Stimulated activated effector memory CD8-positive, alpha-beta T cell treated with anti-CD3 and anti-CD28 coated beads, Interleukin-12 subunit alpha, Interleukin-12 subunit beta, amount 100 ng/mL, for 72 hours (primary cell): ENCODE measurements at regions not wholly inside any gene's neighbourhood (a gene's known extent, or its start where the extent isn't known, plus 50 kb on each side); places are given as distances from the start of the nearest gene placed in this dataset.
"Not testable (repeated sequence)": the region's sequence is repeated elsewhere in the genome, so short reads cannot be mapped to it uniquely, and the experiment has no call there.

Source experiments
- ATAC-seq: fragments of 150-1000 bp; cut with Tn5 transposase; 2 replicates; pipeline ENCODE4 v1.10.0; 2021
- DNase-seq, 2 donors: peaks; one replicate each; pipeline ENCODE4 v3.0.0; 2021 to 2022; ENCODE audit warnings: low spot score in 2 of 2
- H3K27ac Mint-ChIP-seq: one replicate; pipeline ENCODE4 v1.8.0; 2022; ENCODE audit warnings: mild to moderate bottlenecking, mixed read lengths
- H3K36me3 Mint-ChIP-seq: one replicate; pipeline ENCODE4 v1.8.0; 2022; ENCODE audit warnings: mild to moderate bottlenecking, mixed read lengths
- H3K4me1 Mint-ChIP-seq: one replicate; pipeline ENCODE4 v1.8.0; 2022; ENCODE audit warnings: mixed read lengths
- H3K4me3 Mint-ChIP-seq: one replicate; pipeline ENCODE4 v1.8.0; 2022; ENCODE audit warnings: mild to moderate bottlenecking, mixed read lengths
- H3K9me3 Mint-ChIP-seq: one replicate; pipeline ENCODE4 v1.8.0; 2022; ENCODE audit warnings: mixed read lengths

- Mint-ChIP-seq H3K36me3 (no peaks in the 10 kb centered on the region), H3K4me1 (peaks cover 5% of the 10 kb centered on the region), H3K27ac (no peak overlapping the region), H3K4me3 (no peak overlapping the region), H3K9me3 (no peaks in the 10 kb centered on the region)
- no peak for DNase-seq
- no peak for ATAC-seq
These were observed 86.7 kb upstream of the ATP8B1 start for GRCh38 chr18:57889841-57890240.

- Mint-ChIP-seq H3K4me1 (peaks cover 5% of the 10 kb centered on the region), H3K9me3 (no peaks in the 10 kb centered on the region)
These were observed 84.6 kb upstream of the ATP8B1 start for GRCh38 chr18:57887543-57888383.

GRCh38 chr18:57885931-57886330 is 82.8 kb upstream of the ATP8B1 start:
- Mint-ChIP-seq H3K36me3 (no peaks in the 10 kb centered on the region), H3K4me1 (peaks cover 4% of the 10 kb centered on the region), H3K27ac (no peak overlapping the region), H3K4me3 (no peak overlapping the region), H3K9me3 (no peaks in the 10 kb centered on the region)
- ATAC-seq (no peak), DNase-seq (no peak)

More at GRCh38 chr18:57887543-57888383, 84.6 kb upstream of the ATP8B1 start:
- DNase-seq (no peak), ATAC-seq (no peak)
- Mint-ChIP-seq H3K27ac (no peak overlapping the region), H3K36me3 (no peaks in the 10 kb centered on the region), H3K4me3 (no peak overlapping the region)

- ATAC-seq (no peak), DNase-seq (no peak)
- Mint-ChIP-seq H3K27ac (no peak overlapping the region), H3K9me3 (no peaks in the 10 kb centered on the region), H3K4me1 (peaks cover 4% of the 10 kb centered on the region), H3K4me3 (no peak overlapping the region), H3K36me3 (no peaks in the 10 kb centered on the region)
These were observed 79.3 kb upstream of the ATP8B1 start for GRCh38 chr18:57882465-57882864.

- ATAC-seq = peak; percentile 80
- DNase-seq = peak; percentile 43 to 55
- H3K27ac Mint-ChIP-seq = no peak overlapping the region
- no peaks in the 10 kb centered on the region for H3K9me3 Mint-ChIP-seq
- no peak overlapping the region for H3K4me3 Mint-ChIP-seq
- peaks cover 4% of the 10 kb centered on the region for H3K4me1 Mint-ChIP-seq
- no peaks in the 10 kb centered on the region for H3K36me3 Mint-ChIP-seq
These were observed 78.8 kb upstream of the ATP8B1 start for GRCh38 chr18:57881818-57882413.

GRCh38 chr18:57879924-57880323 is 76.8 kb upstream of the ATP8B1 start:
- not testable (repeated sequence) for H3K4me1 Mint-ChIP-seq, H3K27ac Mint-ChIP-seq, ATAC-seq, H3K36me3 Mint-ChIP-seq, DNase-seq, H3K4me3 Mint-ChIP-seq, H3K9me3 Mint-ChIP-seq

- Mint-ChIP-seq H3K36me3 (no peaks in the 10 kb centered on the region), H3K9me3 (peaks cover 10% of the 10 kb centered on the region), H3K4me3 (no peak overlapping the region), H3K27ac (no peak overlapping the region), H3K4me1 (no peaks in the 10 kb centered on the region)
- DNase-seq (no peak), ATAC-seq (no peak)
These were observed 66.1 kb upstream of the ATP8B1 start for GRCh38 chr18:57869221-57869620.

GRCh38 chr18:57866355-57866754 is 63.2 kb upstream of the ATP8B1 start:
- DNase-seq = no peak
- H3K27ac Mint-ChIP-seq = no peak overlapping the region
- H3K4me3 Mint-ChIP-seq = no peak overlapping the region
- no peaks in the 10 kb centered on the region for H3K4me1 Mint-ChIP-seq
- no peaks in the 10 kb centered on the region for H3K9me3 Mint-ChIP-seq
- no peaks in the 10 kb centered on the region for H3K36me3 Mint-ChIP-seq
- no peak for ATAC-seq

- no peak for ATAC-seq
- DNase-seq = no peak
- no peak overlapping the region for H3K4me3 Mint-ChIP-seq
- H3K4me1 Mint-ChIP-seq = no peaks in the 10 kb centered on the region
- H3K27ac Mint-ChIP-seq = no peak overlapping the region
- H3K36me3 Mint-ChIP-seq = no peaks in the 10 kb centered on the region
- H3K9me3 Mint-ChIP-seq = no peaks in the 10 kb centered on the region
These were observed 61.6 kb upstream of the ATP8B1 start for GRCh38 chr18:57864615-57865121.

GRCh38 chr18:57863706-57864105 is 60.6 kb upstream of the ATP8B1 start:
- H3K9me3 Mint-ChIP-seq = no peaks in the 10 kb centered on the region
- no peaks in the 10 kb centered on the region for H3K36me3 Mint-ChIP-seq
- H3K27ac Mint-ChIP-seq = no peak overlapping the region
- H3K4me3 Mint-ChIP-seq = no peak overlapping the region
- no peak for DNase-seq
- H3K4me1 Mint-ChIP-seq = no peaks in the 10 kb centered on the region
- ATAC-seq = peak; percentile 74

- DNase-seq = no peak
- peak; percentile 69 for ATAC-seq
- Mint-ChIP-seq H3K4me3 (no peak overlapping the region), H3K9me3 (no peaks in the 10 kb centered on the region), H3K36me3 (no peaks in the 10 kb centered on the region), H3K4me1 (no peaks in the 10 kb centered on the region), H3K27ac (no peak overlapping the region)
These were observed 56.2 kb upstream of the ATP8B1 start for GRCh38 chr18:57859314-57859713.

GRCh38 chr18:57856557-57857280 is 53.6 kb upstream of the ATP8B1 start:
- Mint-ChIP-seq H3K27ac (no peak overlapping the region), H3K9me3 (no peaks in the 10 kb centered on the region), H3K4me1 (no peaks in the 10 kb centered on the region), H3K36me3 (no peaks in the 10 kb centered on the region), H3K4me3 (no peak overlapping the region)
- no peak for DNase-seq
- ATAC-seq = no peak

- DNase-seq (no peak), ATAC-seq (no peak)
- no peaks in the 10 kb centered on the region for H3K4me1 Mint-ChIP-seq
- H3K36me3 Mint-ChIP-seq = no peaks in the 10 kb centered on the region
- no peak overlapping the region for H3K27ac Mint-ChIP-seq
- H3K4me3 Mint-ChIP-seq = no peak overlapping the region
- no peaks in the 10 kb centered on the region for H3K9me3 Mint-ChIP-seq
These were observed 53.0 kb upstream of the ATP8B1 start for GRCh38 chr18:57856128-57856527.

- Mint-ChIP-seq H3K27ac (no peak overlapping the region), H3K4me1 (no peaks in the 10 kb centered on the region), H3K36me3 (no peaks in the 10 kb centered on the region), H3K4me3 (no peak overlapping the region), H3K9me3 (no peaks in the 10 kb centered on the region)
- DNase-seq (no peak), ATAC-seq (no peak)
These were observed 52.4 kb upstream of the ATP8B1 start for GRCh38 chr18:57855551-57855950.

GRCh38 chr18:57854726-57855125 is 51.6 kb upstream of the ATP8B1 start:
- DNase-seq = no peak
- no peaks in the 10 kb centered on the region for H3K36me3 Mint-ChIP-seq
- ATAC-seq = no peak

More at GRCh38 chr18:57854726-57855125, 51.6 kb upstream of the ATP8B1 start:
- no peaks in the 10 kb centered on the region for H3K4me1 Mint-ChIP-seq
- no peak overlapping the region for H3K4me3 Mint-ChIP-seq
- no peak overlapping the region for H3K27ac Mint-ChIP-seq
- H3K9me3 Mint-ChIP-seq = no peaks in the 10 kb centered on the region
